ENCODE measurements at regions not wholly inside any gene's neighbourhood (a gene's known extent, or its start where the extent isn't known, plus 50 kb on each side); places are given as distances from the start of the nearest gene placed in this dataset.

DNA sequence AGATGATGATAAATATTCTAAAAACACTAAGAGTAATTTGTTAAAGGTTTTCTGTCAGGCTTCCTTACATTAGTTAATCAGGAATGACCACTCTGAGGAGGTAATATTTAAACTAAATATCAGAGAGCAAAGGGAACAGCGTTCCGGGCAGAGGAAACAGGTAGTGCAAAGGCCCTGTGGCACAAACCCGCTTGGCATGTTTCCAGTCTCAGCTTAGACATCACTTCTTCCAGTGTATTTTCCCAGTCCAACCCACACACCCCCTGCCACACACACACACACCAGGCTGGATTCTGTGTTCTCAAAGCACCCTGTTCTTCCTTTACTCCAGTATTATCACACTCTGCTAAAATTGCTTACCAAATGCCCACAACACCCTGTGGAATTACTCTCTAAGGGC is 247.1 kb downstream of the RPS29 start:
- no peak for TF ChIP-seq SUZ12 (IDR thresholded peaks at IDR 0.05; ENCODE audit: extremely low read depth, insufficient read depth, insufficient read length)
- TF ChIP-seq YY1 (IDR thresholded peaks at IDR 0.05; ENCODE audit: insufficient read depth, insufficient read length), result no peak
- TF ChIP-seq ZNF274 (IDR thresholded peaks at IDR 0.05; ENCODE audit: low read depth, low read length), result no peak
